ENCODE measurements at regions not wholly inside any gene's neighbourhood (a gene's known extent, or its start where the extent isn't known, plus 50 kb on each side); places are given as distances from the start of the nearest gene placed in this dataset.

GRCh38 chr2:195477996-195478382 is 179.0 kb upstream of the SLC39A10 start:
- Histone ChIP-seq H3K27ac (ENCODE audit: low read depth, low read length) (no peak overlapping the region), H3K4me2 (ENCODE audit: low read length) (peak overlapping the region; percentile 7), H3K27me3 (ENCODE audit: insufficient read depth, low read length) (no peaks in the 10 kb centered on the region), H3K4me1 (ENCODE audit: insufficient read depth, low read length) (peaks cover 4% of the 10 kb centered on the region), H2AFZ (ENCODE audit: low read depth, low read length) (no peak overlapping the region), H3K79me2 (ENCODE audit: insufficient read depth, low read length) (no peaks in the 10 kb centered on the region), H3K4me3 (ENCODE audit: insufficient read depth, low read depth, low read length) (no peak overlapping the region), H4K20me1 (ENCODE audit: insufficient read depth, low read length) (no peaks in the 10 kb centered on the region), H3K9me3 (ENCODE audit: insufficient read depth, low read depth, low read length) (no peaks in the 10 kb centered on the region), H3K9ac (ENCODE audit: low read length) (no peak overlapping the region), H3K36me3 (ENCODE audit: insufficient read depth, low read length) (no peaks in the 10 kb centered on the region)
- H3K27ac Mint-ChIP-seq (ENCODE audit: unreplicated experiment): peak overlapping the region; percentile 87
- no peak overlapping the region for H3K4me3 Mint-ChIP-seq (ENCODE audit: unreplicated experiment)
- TF ChIP-seq EZH2 (IDR thresholded peaks at IDR 0.05; ENCODE audit: insufficient read depth, low read length): no peak
- TF ChIP-seq CTCF (IDR thresholded peaks at IDR 0.05; ENCODE audit: insufficient read depth, low read depth, low read length): no peak
- peaks cover 15% of the 10 kb centered on the region for H3K4me1 Mint-ChIP-seq (ENCODE audit: low read depth, unreplicated experiment)
- H3K9me3 Mint-ChIP-seq (ENCODE audit: unreplicated experiment): peaks cover 5% of the 10 kb centered on the region
- H3K36me3 Mint-ChIP-seq (ENCODE audit: low read depth, unreplicated experiment): no peaks in the 10 kb centered on the region
- DNase-seq (ENCODE audit: low read depth): no peak
- H3K27me3 Mint-ChIP-seq (ENCODE audit: low read depth, unreplicated experiment): no peaks in the 10 kb centered on the region
- no peak for FAIRE-seq

- Histone ChIP-seq H3K9ac (ENCODE audit: low read length) (no peak overlapping the region), H3K79me2 (ENCODE audit: insufficient read depth, low read length) (no peaks in the 10 kb centered on the region), H3K36me3 (ENCODE audit: insufficient read depth, low read length) (no peaks in the 10 kb centered on the region), H3K27ac (ENCODE audit: low read depth, low read length) (peak overlapping the region; percentile 6), H3K4me3 (ENCODE audit: insufficient read depth, low read depth, low read length) (no peak overlapping the region), H4K20me1 (ENCODE audit: insufficient read depth, low read length) (no peaks in the 10 kb centered on the region), H3K27me3 (ENCODE audit: insufficient read depth, low read length) (no peaks in the 10 kb centered on the region), H2AFZ (ENCODE audit: low read depth, low read length) (no peak overlapping the region), H3K4me2 (ENCODE audit: low read length) (peak overlapping the region; percentile 7), H3K9me3 (ENCODE audit: insufficient read depth, low read depth, low read length) (no peaks in the 10 kb centered on the region), H3K4me1 (ENCODE audit: insufficient read depth, low read length) (peaks cover 4% of the 10 kb centered on the region)
- TF ChIP-seq EZH2 (IDR thresholded peaks at IDR 0.05; ENCODE audit: insufficient read depth, low read length) (no peak), CTCF (IDR thresholded peaks at IDR 0.05; ENCODE audit: insufficient read depth, low read depth, low read length) (no peak)
- peak; percentile 98 for FAIRE-seq
- H3K4me3 Mint-ChIP-seq (ENCODE audit: unreplicated experiment): no peak overlapping the region
- peaks cover 15% of the 10 kb centered on the region for H3K4me1 Mint-ChIP-seq (ENCODE audit: low read depth, unreplicated experiment)
- no peaks in the 10 kb centered on the region for H3K36me3 Mint-ChIP-seq (ENCODE audit: low read depth, unreplicated experiment)
- DNase-seq (ENCODE audit: low read depth): peak; percentile 90
- no peaks in the 10 kb centered on the region for H3K27me3 Mint-ChIP-seq (ENCODE audit: low read depth, unreplicated experiment)
- H3K27ac Mint-ChIP-seq (ENCODE audit: unreplicated experiment): peak overlapping the region; percentile 87
- H3K9me3 Mint-ChIP-seq (ENCODE audit: unreplicated experiment): peaks cover 5% of the 10 kb centered on the region
Measured at GRCh38 chr2:195477248-195477995, 179.6 kb upstream of the SLC39A10 start.

- Mint-ChIP-seq H3K4me3 (ENCODE audit: unreplicated experiment) (no peak overlapping the region), H3K27ac (ENCODE audit: unreplicated experiment) (no peak overlapping the region), H3K36me3 (ENCODE audit: low read depth, unreplicated experiment) (no peaks in the 10 kb centered on the region), H3K4me1 (ENCODE audit: low read depth, unreplicated experiment) (peaks cover 15% of the 10 kb centered on the region), H3K9me3 (ENCODE audit: unreplicated experiment) (peaks cover 5% of the 10 kb centered on the region), H3K27me3 (ENCODE audit: low read depth, unreplicated experiment) (no peaks in the 10 kb centered on the region)
- FAIRE-seq: no peak
- Histone ChIP-seq H3K9ac (ENCODE audit: low read length) (no peak overlapping the region), H3K27me3 (ENCODE audit: insufficient read depth, low read length) (no peaks in the 10 kb centered on the region), H4K20me1 (ENCODE audit: insufficient read depth, low read length) (no peaks in the 10 kb centered on the region), H2AFZ (ENCODE audit: low read depth, low read length) (peak overlapping the region; percentile 61), H3K4me2 (ENCODE audit: low read length) (no peak overlapping the region), H3K4me1 (ENCODE audit: insufficient read depth, low read length) (peaks cover 4% of the 10 kb centered on the region), H3K79me2 (ENCODE audit: insufficient read depth, low read length) (no peaks in the 10 kb centered on the region), H3K27ac (ENCODE audit: low read depth, low read length) (no peak overlapping the region), H3K4me3 (ENCODE audit: insufficient read depth, low read depth, low read length) (no peak overlapping the region), H3K36me3 (ENCODE audit: insufficient read depth, low read length) (no peaks in the 10 kb centered on the region), H3K9me3 (ENCODE audit: insufficient read depth, low read depth, low read length) (no peaks in the 10 kb centered on the region)
- TF ChIP-seq EZH2 (IDR thresholded peaks at IDR 0.05; ENCODE audit: insufficient read depth, low read length): no peak
- no peak for TF ChIP-seq CTCF (IDR thresholded peaks at IDR 0.05; ENCODE audit: insufficient read depth, low read depth, low read length)
- no peak for DNase-seq (ENCODE audit: low read depth)
Measured at GRCh38 chr2:195475336-195475735, 181.7 kb upstream of the SLC39A10 start.
